NCI-H146 treated with DMSO at 0.1 percent for 48 hours (cell line): ENCODE measurements at regions not wholly inside any gene's neighbourhood (a gene's known extent, or its start where the extent isn't known, plus 50 kb on each side); places are given as distances from the start of the nearest gene placed in this dataset.

ENCODE experiments used
- DNase-seq: peaks from one replicate; lab custom pipeline; 2025; ENCODE audit not compliant: unreplicated experiment; lab: John Stamatoyannopoulos, UW

DNA sequence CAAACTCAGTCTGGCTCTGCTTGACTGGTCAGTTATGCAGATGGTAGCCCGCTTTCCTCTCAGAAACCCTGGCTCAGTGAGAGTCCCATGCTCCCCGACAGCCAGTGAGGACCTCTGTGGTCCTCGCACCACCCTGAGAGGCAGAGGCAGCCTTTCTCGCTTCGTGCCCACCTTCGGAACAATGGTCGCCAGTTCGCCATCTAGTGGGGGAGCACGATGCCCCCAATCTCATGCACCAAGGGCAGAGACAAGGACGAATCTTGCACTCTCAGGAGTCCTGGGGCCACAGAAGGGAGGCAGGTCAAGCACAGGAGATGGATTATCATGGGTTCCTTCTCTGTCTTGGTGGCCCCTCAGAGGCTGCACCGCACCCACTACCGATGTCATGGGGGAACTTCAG lies 75.2 kb downstream of the RHCG start:
- DNase-seq: no peak

DNA sequence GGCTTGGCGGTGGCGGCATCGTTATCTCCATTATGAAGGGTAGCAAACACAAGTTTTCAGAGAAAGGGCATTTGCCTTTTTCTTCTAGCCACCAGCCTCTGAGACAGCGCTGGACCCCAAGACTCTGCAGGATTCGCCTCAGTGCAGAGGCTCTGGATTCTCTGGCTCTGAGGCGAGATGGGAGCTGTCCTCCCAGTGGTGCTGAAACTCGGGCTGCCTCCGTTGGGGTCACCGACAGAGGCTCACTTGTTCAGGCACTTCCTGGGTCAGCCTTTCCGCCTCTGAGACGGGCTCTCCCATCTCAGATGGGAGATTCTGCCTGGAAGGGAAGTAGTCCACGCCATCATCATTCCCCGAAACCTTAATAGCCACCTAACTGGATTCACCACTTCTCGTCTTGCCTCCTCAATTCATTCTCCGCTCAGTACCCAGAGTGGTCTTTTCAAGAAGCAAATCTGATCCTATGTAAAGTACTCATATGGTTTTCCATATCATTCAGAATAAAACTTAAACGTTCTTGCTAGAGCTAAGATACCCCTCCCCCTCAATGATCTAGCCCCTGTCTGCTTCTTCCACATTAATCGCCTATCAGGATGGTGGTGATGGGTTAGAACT lies 76.9 kb downstream of the RHCG start:
- DNase-seq: no peak

DNA sequence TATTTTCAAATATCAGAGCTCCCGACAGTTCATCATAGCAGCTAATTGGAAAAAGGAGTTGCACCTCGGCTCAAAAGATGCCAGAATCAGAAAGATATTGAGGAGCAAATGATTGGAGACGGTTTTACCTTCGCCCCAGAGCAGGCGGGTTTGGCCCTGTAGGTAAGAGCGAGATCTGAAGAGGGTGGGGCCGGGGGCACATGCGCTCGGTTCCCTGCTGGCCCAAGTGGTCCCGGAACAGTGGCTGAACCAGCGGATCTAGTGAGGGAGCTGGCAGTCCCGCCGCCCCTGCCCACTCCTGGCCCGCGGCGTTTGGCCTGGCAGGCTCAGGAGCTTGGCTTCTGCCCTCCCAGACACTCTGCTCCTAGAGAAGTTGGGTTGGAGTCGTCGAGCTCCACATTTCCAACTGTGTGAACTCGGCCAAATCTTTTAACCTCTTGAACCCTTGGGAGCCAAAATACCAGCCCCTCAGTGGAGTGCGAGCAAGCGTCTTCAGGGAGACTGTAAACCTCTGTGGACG lies 79.1 kb downstream of the RHCG start:
- no peak for DNase-seq

DNA sequence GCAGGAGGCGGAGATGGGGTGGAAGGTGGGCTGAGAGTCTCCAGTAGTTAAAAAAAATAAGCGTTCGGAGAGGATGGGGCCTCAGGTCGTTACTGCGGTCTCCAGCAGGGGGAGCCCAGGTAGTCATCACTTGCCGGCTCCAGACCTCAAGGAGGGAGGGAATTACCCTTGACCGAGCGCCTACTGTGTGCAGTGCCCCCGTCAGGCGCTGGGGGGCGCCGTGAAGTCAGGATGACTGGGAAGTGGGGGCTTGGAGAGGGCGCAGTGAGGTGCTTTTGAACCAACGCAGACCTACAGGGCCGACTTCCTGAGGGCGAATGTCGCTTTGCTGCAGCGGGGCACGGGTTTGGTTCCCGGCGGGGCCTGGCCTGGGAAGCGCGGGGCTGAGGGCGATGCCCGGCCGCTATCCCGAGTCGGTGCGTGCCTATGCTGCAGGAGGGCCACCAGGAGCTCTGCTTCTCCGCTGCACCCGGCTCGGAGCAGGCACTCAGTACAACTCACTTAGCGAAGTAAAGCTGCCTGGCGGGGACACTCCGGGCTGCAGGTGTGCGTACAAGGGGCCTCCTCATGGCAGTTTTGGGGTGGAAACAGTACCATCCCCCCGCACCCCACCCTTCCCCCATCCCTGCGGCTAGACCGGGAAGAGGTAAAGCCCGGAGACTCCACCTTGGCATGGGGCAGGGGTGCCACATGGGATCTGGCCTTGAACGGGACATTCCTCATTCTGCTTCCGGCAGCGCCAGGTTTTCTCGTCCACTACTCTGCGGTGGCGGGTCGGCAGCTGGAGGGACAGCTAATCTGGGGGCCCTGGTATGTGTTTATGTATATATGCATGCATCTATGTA lies 79.8 kb downstream of the RHCG start:
- peak; percentile 34 for DNase-seq

DNA sequence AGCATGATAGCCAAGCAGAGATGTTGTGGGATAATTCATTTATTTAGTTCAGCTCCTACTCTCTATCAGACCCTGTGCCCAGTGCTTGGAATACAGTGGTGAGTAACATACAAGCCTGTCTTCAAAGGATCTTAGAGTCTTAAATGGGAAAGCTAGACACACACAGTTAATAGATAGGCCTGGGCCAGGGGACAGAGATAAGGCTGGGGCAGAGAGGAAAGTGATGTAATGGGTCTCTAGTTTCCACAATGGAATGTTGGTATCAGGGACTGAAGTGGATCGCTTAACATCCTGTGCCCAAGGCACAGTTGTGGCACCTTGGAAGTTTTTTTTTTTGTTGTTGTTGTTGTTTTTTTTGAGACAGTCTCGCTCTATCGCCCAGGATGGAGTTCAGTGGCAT lies 79.9 kb upstream of the POLG start:
- no peak for DNase-seq

DNA sequence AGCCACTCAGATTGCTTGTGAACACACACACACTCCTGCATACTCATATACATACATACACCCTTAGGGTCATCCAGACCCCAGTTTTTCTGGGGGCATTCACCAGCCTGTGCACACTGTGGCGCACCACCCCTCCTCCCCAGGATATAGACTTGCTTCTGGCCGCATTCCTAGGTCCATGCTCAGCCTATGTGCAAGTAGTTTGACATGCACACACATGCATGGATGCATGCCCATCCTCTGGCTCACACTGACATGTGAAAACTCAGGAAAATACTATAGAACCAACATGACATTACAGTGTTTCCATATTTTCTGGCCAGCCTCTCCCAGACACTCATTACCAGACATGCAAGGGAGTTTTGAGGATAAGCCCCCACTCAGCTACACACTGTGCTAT lies 79.3 kb upstream of the POLG start:
- DNase-seq: no peak

DNA sequence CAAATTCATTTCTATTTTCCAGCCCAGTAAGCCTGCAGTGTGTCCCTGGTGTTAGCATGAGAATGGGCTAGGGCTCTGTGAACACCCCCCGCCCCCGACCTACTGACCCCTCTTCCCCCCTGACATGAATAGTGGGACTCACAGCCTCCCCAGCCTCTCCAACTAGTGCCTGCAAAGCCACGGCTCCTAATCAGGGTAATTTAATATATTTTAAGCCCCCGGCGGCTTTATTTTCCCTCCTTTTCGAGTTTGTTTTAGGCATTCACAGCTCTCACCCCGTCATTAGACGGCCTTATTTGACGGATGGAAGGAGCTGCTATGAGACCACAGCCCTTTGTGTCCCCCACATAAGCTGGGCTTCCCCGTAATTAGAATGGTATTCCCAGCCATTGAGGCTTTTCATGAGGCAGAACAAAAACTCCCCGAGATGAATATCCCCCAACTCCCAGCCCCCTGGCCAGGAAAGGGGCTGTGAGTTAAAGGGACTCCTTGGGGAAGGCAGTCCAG lies 78.3 kb upstream of the POLG start:
- no peak for DNase-seq

DNA sequence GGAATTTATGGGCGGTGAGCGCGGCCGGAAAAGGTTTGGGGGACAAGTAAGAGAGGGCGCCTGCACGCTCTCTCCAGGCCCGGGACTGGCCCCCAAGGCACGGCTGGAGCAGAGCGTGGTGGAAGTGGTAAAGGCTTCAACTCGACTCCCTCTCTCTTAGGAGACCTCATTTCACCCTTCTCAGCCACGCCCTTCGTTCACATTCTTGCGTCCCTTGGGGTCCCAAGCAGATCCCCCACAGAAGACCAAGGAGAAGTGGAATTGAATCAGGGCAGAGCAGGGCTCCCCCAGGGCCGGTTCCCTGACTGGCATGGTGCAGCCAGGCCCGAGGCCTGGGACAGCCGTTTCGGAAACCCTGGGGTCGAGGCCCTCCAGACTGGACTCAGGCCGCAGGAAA lies 75.4 kb upstream of the POLG start:
- DNase-seq: no peak

DNA sequence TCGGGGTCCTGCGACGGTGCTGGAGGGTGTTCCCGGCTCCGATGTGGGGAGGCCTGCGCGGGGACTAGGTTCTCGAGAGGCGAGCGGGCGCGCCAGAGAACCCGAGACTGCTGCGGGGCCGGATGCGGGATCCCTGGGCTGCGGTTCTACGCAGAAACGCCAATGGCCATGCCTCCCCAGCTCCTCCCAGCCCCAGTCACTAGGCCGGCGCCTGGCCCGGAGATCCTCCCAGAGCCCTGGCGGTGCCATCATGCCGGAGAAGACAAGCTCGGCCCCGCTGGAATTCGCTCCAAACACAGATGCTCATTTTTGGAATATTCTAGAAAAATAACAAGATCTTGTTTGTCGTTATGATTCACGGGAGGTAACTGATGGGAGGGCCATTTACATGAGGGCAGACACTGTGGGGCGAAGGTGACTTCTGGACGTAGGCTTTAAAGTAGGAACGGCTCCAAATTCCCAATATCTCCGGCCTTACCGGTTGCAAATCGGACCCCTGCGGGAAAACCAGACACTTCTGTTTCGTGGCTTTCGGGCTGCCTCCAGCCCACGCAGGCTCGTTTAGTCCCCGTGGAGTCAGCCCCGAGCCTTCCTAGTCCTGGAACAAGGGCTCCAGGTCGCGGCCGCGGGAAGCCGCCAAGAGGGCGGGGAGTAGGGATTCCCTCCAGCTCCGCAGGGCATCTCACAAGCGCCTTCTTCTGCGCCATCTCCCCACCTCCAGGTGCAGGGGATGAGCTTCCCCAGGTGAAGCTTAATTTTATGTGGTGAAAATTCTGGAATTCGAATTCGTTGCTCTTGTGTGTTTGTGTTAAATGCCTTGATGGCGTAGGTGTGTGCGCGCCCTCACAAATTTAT lies 74.8 kb upstream of the POLG start:
- no peak for DNase-seq

DNA sequence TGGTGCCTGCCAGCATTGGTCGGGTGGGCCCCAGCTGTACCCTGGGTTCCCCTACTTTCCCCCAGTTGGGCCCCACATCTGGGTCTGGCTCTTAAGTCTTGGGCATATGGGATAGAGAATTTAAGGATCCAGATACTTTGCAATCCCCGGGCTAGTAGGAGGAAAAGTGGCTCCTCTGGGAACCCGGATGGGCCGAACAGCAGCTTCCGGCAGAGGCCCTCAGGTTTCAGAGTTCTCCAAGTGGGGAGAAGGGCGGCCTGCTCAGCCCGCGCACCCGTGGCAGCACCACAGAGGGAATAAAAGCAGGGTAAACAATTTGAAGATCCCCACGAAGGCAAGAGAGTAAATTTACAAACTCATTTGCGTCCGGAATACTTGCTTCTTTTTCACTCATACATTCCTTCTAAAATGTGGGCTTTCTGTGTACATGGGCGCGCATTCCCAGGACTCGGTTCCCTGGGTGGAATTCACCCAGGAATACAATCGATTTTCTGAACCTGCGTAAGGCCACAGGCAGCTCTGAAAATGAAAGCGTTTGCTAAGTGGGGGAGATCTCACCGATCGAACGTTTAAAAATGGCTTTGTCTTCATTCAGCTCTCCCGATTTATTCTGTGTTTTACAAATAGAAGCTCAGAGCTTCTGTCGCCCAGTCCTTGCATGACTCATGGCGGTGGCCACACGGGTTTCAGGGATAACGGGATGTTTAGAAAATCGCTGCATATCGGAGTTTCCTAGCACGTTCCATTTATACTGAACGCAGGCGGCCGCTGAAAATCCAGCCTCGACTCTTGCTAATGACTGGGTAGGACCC lies 74.0 kb upstream of the POLG start:
- no peak for DNase-seq

DNA sequence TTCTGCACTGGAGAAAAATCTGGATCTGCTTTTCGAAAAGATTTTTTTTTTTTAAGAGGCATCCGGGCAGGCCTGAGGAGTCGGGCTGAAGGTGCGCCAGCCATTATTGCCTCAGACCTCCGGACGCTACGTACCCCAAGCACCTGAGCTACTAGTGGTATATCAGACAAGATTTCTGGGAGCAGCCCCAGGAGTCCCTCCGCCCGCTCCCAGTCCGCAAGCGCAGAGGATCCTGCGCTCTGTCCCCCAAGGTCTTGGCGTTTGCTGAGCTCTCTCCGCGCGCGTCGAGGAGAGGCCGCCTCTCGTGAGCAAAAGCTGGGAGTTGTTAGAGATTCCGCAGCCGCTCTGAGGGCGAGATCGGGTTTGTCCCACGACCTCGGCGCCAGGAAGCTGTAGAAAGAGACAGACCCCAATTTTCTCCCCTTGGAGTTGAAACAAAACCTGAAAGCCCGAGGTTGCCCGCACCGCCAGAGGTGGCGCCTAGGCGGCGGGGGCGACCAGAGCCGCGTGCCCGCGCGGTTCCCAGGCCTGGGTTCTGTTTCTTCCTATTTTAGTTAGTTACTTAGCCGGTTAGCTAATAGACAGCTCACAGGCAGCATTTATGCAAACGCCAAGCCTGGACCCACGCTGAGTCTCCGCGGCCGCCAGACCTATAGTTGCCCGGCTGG lies 72.5 kb upstream of the POLG start:
- no peak for DNase-seq

DNA sequence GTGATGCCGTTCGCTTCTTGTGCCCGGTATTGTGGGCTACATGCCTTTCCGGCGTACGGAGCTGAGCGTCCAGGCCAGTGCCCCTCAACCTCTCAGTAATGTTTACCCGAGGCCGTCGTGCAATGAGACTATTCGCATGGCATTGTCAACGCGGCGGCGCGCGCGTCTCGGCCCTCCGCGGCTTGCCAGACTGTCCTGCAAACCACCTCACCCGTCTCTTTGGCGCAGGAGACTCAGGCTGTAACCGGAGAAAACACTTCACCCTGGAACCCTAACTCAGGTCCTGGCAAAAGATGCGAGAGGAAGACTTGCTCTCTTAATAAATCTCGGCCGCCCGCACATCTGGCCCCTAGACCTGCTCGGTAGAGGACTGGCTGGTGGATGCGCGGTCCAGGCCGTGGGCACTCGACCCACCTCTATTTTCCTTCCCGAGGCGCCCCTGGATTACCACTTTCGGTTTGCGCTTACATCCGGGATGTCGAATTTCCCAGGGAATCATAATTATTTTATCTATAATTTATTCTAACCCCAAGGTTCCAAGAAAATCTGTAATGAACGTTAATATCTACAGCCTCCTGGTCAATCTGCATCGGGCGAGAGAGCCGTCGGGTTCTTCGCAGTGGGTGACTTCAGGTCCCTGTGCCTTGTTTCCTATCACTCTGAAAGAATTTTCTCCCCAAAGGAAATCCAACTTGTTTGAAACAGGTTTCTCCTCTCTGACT lies 71.8 kb upstream of the POLG start:
- DNase-seq: no peak

DNA sequence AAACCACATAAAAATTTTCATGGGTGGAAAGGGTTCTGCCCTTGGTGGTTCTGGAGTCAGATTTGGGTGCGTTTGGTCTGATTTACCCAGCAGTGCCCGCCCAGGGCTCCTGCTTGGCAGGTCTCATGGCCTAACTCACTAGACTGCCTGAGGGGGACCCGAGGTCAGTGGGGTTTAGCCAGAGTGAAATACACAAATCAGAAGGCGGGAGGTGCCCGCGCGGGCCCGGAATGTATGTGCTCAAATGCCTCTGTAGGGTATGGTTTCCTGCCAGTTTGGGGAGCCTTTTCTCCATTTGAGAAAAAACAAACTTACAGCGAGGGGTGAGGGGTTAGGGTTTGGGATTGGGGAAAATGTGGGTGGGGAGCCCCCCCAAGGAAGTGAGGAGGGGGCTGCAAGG lies 70.9 kb upstream of the POLG start:
- no peak for DNase-seq

DNA sequence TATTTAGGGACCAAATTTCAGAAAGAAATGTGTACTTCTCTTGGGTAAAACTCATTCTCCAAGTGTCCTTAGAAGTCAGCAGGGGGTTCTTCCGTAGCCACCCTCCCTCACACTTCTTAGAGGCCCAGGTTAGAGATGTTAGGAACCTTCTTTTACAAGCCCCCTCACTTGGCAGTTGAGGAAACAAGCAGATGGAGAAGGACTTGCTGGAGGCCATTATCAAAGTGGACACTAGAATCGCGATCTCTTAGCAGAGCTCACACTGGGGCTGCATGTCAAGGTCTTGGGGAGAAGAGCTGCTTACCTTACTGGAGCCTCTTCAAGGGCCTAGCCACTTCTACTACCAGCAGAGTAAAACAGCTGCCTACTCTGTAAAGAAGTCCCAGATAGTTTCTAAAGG lies 69.4 kb upstream of the POLG start:
- DNase-seq: no peak

DNA sequence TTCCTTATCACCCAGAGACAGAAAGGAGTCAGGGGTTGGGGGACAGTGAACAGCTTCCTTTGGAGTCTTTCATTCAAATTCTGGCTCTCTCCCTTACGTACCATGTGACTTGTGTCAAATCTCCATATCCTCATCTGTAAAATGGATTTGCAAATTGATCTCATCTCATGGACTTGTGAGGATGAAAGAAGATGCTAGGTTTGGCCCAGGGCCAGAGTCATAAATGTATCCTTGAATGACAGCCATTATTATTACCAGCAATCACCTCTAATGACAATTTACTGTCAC lies 67.8 kb upstream of the POLG start:
- DNase-seq: no peak

DNA sequence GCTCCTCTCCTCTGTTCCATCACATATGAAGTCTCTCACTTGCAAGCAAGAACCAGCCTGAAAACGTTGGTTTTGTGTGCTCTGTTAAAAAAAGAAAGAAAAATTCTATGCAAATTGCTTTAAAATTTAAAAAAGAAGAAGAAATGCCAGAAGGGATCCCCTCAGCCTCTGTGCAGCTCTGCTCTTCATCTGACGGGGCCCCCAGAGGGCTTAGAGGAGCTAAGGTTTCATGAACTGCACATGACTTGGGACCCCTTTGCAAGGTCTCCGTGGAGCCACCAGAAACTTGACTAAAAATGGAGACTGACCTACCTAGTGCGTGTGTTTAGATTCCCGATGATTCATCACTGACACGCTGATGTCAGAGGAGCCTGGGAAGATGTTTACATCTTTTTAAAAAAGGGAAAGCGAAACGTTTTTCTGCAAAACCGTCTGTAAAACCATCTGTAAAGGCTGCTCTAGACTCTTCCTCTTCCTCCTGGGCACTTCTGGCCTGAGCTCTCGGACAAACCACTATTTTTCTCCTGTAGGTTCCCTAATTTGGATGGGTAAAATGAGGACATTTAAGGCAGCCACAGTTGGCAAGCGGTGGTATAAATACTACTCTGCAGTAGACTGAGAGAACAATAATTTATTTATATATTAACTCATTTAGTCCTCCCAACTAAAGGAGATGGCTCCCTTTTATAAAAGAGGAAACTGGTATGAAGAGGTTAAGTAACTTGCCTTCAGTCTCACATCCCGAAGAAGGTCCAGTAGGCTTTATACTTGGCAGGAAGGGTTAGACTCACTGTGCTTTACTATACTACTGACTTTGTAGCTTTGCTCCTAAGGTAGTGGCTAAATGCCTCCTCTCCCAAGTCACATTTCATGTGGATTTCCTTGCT lies 67.2 kb upstream of the POLG start:
- no peak for DNase-seq

DNA sequence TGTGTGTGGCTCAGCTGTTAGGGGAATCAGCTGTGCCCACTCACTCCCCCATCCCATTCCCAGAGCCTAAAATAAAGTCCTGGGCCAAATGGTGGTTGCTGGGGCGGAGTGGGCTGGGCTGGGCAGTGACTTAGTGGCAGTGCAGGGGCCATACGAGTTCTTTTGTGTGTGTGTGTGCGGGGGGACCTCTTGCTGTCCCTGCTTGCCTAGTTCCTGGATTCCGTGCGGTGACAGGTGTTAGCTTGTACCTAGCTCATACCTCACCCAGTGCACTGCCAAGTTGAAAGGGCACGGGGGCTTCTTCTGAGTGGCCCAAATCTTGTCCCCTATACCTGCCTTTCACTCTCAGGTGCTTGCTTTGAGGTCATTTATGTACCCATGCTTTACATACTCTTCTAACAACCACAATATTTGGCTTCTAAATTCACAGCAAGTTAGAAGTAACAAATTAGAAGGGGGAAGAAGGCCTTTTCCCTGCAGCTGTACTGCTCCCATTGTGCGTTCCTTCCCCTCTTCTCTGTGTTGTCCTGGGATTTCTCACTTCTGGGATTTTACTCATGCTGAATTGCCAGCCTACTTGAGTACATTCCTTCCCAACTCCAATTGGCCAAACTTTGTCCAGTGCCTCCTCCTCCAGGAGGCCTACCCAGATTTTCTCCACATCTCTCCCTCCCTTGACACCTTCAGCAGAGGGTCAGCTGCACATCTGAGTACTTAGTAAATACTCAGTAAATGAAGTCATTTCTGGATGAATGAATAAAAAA lies 66.3 kb upstream of the POLG start:
- DNase-seq: no peak
